HG03175 (cell line): ENCODE measurements at regions not wholly inside any gene's neighbourhood (a gene's known extent, or its start where the extent isn't known, plus 50 kb on each side); places are given as distances from the start of the nearest gene placed in this dataset.
"Not testable (repeated sequence)": the region's sequence is repeated elsewhere in the genome, so short reads cannot be mapped to it uniquely, and the experiment has no call there.

Source experiments
- ATAC-seq: cut with Tn5 transposase; IDR thresholded peaks from one replicate; pipeline ENCODE4 v1.9.1; 2021; ENCODE audit warnings: mild to moderate bottlenecking, moderate library complexity; ENCODE audit not compliant: unreplicated experiment

DNA sequence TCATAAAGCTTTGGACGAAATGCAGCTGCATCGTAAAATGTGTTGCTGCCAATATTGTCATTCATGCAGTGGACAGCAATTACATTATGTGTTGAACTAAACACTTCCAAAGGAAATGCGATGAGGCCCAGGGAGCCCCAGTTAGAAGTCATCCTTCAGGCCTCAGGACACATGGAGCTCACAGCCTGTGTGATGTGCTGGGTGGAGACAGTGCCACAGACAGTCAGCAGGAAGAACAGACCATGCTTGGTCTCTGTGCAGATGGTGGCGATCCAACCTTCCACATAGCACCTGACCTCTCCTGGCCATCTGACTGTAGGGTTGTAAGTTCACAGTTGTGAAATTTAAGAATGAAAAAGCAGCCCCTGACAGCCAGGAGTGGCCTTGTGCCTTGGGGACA is 118.3 kb upstream of the ALKAL2 start:
- ATAC-seq = no peak

- ATAC-seq = no peak
Measured at GRCh38 chr2:404581-404980, 116.7 kb upstream of the ALKAL2 start.

DNA sequence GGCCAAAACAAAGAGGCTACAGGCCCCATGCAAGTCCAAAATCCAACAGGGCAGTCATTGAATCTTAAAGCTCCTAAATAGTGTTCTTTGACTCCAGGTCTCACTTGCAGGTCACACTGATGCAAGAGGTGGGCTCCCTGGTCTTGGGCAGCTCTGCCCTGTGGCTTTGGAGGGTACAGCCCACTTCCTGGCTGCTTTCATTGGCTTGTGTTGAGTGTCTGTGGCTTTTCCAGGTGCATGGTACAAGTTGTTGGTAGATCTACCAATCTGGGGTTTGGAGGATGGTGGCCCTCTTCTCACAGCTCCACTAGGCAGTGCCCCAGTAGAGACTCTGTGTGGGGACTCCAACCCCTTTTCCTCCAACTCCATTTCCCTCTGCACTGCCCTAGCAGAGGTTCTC is 115.8 kb upstream of the ALKAL2 start:
- ATAC-seq = no peak

- ATAC-seq = no peak
Measured at GRCh38 chr2:402721-403120, 114.8 kb upstream of the ALKAL2 start.

DNA sequence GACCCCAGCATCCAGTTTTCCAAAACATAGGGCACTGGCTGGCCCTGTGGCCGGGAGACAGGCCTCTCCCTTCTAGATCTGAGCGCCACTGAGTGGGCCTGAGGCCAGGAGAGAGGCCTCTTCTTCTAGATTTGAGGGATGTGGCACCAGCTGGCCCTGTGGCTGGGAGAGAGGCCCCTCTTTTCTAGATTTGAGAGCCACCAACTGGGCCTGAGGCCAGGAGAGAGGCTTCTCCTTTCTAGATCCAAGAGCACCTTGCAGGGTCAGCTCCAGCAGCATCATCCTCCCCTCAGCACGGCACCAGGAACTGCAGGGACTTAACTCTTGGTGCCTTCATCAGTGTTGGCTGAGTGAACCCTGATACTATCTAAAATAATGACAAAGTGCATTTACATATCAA is 114.3 kb upstream of the ALKAL2 start:
- ATAC-seq = no peak

- no peak for ATAC-seq
Measured at GRCh38 chr2:401019-401679, 113.3 kb upstream of the ALKAL2 start.

DNA sequence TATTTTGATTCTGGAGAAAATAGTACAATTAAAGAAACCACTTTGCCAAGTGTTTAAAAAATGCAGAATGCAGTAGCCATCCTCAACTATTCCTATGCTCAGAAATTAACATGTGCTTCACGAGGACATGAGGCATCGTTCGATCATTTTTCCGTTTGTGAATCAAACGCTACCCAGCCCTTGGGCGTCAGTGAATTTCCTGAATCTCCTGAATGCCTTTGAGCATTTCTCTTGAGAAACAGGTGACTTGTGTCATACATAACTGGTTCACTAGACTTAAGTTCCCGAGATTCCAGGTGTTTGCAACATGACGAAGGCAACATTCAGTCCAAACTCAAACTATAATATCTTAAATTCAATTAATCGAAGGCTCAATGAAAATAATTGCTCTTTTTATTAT is 110.0 kb upstream of the ALKAL2 start:
- ATAC-seq = no peak

DNA sequence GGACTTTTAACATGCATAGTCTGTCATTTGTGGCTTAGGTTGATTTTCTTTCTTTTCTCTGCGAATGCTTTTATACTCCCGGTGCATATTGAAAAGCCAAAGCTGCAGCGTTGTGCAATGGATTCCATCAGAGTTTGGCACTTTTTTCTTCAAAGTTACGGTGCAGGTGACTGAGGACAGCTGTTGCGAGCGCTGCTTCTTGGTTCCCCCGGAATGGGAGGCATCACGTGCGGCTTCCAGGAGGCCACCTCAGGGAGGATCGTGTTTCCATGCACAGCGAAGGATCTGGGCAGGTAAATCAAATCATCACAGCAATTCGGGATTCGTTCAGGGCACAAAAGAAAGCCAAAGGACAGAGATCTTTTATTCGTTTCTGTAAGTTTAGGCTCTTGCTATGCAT is 109.6 kb upstream of the ALKAL2 start:
- no peak for ATAC-seq

- no peak for ATAC-seq
Measured at GRCh38 chr2:396903-397302, 109.0 kb upstream of the ALKAL2 start.

GRCh38 chr2:395886-396285 is 108.0 kb upstream of the ALKAL2 start:
- no peak for ATAC-seq

DNA sequence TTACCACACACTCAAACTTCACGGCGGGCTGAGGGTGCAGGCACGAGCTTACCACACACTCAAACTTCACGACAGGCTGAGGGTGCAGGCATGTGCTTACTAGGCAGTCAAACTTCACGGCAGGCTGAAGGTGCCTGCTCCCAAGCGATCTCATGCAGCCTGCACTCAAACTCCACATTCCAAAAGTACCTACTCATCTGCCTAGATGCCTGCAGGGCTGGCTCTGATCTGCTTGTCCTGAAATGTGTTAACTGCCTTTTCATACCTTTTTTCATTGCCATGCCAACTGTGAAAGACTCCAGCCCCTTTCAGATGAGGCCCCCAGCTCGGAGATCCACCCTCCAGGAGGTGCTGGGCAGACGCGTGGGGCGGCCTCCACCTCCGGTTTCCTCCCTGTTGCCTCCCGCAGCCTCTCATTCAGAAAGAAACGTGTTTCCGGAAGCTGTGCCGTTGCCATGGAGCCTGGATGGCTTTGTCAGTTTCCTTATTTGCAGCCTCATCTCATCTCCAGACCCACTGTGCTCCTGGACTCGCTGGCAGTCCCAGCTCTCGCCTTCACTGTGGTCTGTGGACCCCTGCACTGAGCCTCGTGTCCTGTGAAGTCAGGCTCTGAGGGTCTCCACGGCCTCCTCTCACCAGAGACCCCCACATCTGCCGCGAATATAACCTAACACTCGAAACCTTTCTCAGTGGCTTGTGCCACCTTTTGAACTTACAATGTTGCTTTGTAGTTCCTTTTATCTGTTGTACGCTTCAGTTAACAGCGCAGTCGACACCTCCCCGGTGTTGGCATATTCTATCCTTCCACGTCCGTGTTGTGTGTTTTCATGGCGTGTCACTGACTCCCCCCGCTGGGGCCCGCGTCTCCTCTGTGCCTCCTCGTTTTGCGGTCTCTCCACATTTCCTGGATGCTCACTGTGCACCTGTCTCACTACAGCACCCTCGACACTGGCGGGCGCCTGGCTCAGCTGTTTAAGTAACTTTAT is 106.1 kb upstream of the ALKAL2 start:
- ATAC-seq = peak; percentile 63

DNA sequence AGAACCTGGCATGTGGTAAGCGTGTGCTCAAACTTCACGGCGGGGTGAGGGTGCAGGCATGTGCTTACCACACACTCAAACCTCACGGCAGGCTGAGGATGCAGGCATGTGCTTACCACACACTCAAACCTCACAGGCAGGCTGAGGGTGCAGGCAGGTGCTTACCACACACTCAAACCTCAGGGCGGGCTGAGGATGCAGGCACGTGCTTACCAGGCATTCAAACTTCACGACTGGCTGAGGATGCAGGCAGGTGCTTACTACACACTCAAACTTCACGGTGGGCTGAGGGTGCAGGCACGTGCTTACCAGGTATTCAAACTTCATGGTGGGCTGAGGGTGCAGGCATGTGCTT is 105.0 kb upstream of the ALKAL2 start:
- no peak for ATAC-seq

DNA sequence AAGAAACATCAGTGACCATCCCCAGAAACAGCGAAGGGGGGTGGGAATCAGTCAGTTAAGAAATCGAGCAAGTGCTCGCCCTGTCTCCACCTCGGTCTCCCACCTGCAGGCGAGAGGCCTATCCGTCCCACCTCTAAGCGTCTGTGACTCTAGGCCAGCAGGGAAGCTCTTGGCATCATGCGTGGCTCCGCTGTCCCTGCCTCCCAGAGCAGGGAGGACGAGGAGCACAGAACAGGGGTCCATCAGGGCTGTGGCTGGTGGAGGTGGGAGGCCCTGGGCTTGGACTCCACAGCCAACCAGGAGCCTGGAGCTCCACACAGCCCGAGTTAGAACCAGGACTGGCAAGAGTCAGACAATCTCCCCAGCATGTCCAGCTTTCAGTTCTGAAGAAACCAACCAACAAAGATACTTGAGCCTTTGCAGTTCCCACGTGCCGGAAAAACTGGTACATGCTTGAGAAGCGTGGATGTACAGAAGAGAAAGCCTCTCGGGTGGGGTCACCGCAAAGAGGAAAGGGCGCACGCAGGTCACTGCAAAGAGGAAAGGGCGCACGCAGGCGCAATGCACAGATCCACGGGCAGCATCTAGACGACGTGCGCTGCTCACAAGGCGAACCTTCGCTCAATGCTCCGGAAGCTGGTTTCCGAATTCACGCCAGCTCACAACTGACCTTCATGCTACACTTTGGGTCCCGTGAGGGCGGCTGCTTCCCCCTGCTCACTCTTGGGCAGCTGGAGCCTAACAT is 104.5 kb upstream of the ALKAL2 start:
- ATAC-seq = no peak

GRCh38 chr2:391696-392095 is 103.8 kb upstream of the ALKAL2 start:
- ATAC-seq = no peak

DNA sequence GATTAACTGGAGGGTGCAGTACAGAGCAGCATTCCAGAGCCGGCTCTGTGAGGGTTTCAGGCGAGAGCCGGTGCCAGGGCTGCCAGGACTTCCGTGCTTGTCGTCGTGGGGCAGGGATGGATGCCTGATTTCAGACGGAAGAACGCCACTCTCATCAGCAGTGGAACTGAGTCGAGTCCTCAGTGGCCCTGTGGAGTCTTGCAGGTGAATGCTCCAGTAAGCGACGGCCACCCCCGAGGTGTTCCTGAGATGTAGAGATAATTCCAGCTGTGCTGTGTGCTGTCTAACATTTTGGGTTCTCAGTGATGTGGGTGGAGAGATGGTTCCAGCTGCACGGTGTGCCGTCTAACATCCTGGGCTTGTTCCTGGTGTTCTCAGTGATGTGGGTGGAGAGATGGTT is 103.1 kb upstream of the ALKAL2 start:
- ATAC-seq = no peak

GRCh38 chr2:389985-390384 is 102.1 kb upstream of the ALKAL2 start:
- ATAC-seq = not testable (repeated sequence)

DNA sequence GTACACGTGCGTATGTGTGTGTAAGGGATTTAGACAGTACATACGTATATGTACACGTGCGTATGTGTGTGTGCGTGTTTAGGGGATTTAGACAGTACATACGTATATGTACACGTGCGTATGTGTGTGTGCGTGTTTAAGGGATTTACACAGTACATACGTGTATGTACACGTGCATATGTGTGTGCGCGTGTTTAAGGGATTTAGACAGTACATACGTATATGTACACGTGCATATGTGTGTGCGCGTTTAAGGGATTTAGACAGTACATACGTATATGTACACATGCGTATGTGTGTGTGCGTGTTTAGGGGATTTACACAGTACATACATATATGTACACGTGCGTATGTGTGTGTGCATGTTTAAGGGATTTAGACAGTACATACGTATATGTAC is 100.9 kb upstream of the ALKAL2 start:
- not testable (repeated sequence) for ATAC-seq

DNA sequence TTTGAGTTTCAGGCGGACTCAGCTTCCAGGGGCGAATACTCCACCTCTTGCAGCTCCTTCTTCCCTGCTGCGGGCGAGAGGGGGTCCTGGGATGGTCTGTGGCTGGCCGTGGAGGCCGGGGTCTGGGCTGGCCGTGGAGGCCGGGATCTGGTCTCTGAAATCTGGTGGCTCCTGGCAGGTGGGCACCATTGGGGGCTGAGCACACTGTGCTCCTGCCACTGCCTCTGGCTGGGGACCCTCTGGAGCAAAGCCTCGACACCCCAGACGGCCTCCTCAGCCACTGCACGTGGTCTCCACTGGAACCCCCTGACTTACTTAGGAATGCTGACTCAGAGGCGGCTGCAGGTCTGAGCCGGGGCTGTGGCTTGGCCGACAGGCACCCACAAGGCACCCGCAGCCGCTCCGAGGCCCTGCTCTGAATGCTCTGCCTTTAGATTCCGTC is 100.1 kb upstream of the ALKAL2 start:
- no peak for ATAC-seq

- no peak for ATAC-seq
Measured at GRCh38 chr2:386406-387103, 98.7 kb upstream of the ALKAL2 start.

DNA sequence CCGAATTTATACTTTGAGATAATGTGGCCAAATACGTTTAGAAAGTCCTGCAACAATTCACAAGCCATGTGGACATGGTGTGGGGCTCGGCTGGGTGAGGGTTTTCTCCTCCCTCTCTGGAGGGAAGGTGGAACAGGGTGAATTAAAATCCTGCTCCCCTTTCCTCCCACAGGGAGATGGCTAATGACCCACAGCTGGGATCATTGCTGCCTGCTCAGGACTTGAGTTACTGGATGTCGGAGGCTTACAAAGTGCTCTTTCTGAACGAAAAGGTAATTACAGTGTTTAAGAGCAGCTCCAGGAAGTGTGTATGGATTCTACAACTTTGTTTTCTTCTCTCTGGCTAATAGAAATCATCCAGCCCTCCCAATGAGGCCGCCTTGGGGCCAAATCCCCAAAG is 97.9 kb upstream of the ALKAL2 start:
- ATAC-seq = no peak

DNA sequence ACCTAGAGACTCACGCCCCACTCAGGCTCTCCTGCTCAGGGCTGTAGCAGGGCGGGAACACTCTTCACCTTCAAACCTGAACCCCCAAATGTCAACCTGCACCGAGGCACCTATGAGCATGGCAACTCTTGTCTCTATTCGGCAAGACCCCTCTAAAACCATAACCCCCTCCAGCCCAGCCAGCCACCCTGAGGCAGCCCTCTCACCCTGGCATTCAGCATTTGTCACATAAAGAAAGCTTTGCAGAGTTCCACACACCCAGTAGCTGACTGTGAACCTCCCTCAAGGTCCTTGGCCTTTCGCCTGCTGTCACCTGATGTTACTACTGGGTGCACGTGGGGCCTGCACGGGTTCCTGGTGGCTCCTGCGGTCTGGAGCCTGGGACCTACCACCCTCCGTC is 97.2 kb upstream of the ALKAL2 start:
- ATAC-seq = no peak
